Uterus (tissue), 3 donors: ENCODE measurements at regions not wholly inside any gene's neighbourhood (a gene's known extent, or its start where the extent isn't known, plus 50 kb on each side); places are given as distances from the start of the nearest gene placed in this dataset.

Experiments
- DNase-seq, 2 donors: peaks; one replicate each; pipeline ENCODE4 v3.0.0-alpha.2; 2019 to 2020
- H3K27ac ChIP-seq, 2 donors: fragments of 200-600 bp; sonication (generic); 1 replicate in 1 of 2; 2 replicates in 1 of 2; pipeline ENCODE4 v1.5.1; 2016 to 2018
- H3K27me3 ChIP-seq, 2 donors: fragments of 200-600 bp; sonication (generic); one replicate each; pipeline ENCODE4 v1.5.1; 2018 to 2019; ENCODE audit warnings: control low read depth in 1 of 2
- H3K36me3 ChIP-seq, 2 donors: fragments of 200-600 bp; sonication (generic); one replicate each; pipeline ENCODE4 v1.5.1; 2019; ENCODE audit warnings: control low read depth in 1 of 2
- H3K4me1 ChIP-seq, 2 donors: fragments of 200-600 bp; sonication (generic); one replicate each; pipeline ENCODE4 v1.5.1; 2018 to 2019; ENCODE audit warnings: control low read depth in 1 of 2
- H3K4me3 ChIP-seq, 2 donors: fragments of 200-600 bp; sonication (generic); 1 replicate in 1 of 2; 2 replicates in 1 of 2; pipeline ENCODE4 v1.5.1; 2018 to 2019; ENCODE audit warnings: mild to moderate bottlenecking in 1 of 2
- H3K9me3 ChIP-seq, 2 donors: fragments of 200-600 bp; sonication (generic); one replicate each; pipeline ENCODE4 v1.5.1; 2019; ENCODE audit warnings: control low read depth in 1 of 2
- POLR2A ChIP-seq, 2 donors: fragments of 450-650 bp; IDR thresholded peaks; one replicate each; pipeline ENCODE4 v1.6.1; 2016; ENCODE audit warnings: antibody characterized with exemption in 2 of 2, mild to moderate bottlenecking in 1 of 2, moderate library complexity in 1 of 2
- intact Hi-C: fragments of 100-400 bp; cut with DNase I; formaldehyde crosslinking; loops from one replicate; pipeline ENCODE4 v1.15.1; 2023; ENCODE audit warnings: low total_unique reads
- TF ChIP-seq, protein P1 (sequence below), 4 experiments: fragments of 200-600 bp in 2 of 4; fragments of 450-650 bp in 2 of 4; sonication (generic) in 2 of 4; IDR thresholded peaks; one replicate each; pipeline ENCODE4 v1.5.1; 2016 to 2019; ENCODE audit warnings: antibody characterized with exemption in 4 of 4, mild to moderate bottlenecking in 2 of 4, moderate library complexity in 1 of 4
- donor health status: DM: yes; HTN: yes; CAD: no.

DNA sequence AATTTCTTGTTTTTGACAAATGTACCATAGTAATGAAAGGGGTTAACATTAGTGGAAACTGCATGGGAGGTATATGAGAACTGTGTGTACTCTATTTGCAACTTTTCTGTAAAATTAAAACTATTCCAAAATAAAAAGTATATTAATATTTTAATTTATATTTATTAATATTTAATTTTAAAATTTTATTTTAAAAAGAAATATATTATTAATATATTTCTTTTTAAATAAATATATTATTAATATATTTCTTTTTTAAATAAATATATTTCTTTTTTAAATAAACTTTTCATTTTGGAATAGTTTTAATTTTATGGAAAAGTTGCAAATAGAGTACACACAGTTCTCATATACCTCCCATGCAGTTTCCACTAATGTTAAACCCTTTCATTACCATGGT is 101.1 kb upstream of the SLC7A1 start:
- Histone ChIP-seq H3K27me3 (no peaks in the 10 kb centered on the region), H3K36me3 (no peaks in the 10 kb centered on the region), H3K27ac (no peak overlapping the region), H3K4me3 (no peak overlapping the region), H3K9me3 (no peaks in the 10 kb centered on the region), H3K4me1 (no peaks in the 10 kb centered on the region)
- intact Hi-C loops, result no loop called here
- no peak for DNase-seq
- TF ChIP-seq POLR2A (IDR thresholded peaks at IDR 0.05), result no peak
- TF ChIP-seq, protein P1, sequence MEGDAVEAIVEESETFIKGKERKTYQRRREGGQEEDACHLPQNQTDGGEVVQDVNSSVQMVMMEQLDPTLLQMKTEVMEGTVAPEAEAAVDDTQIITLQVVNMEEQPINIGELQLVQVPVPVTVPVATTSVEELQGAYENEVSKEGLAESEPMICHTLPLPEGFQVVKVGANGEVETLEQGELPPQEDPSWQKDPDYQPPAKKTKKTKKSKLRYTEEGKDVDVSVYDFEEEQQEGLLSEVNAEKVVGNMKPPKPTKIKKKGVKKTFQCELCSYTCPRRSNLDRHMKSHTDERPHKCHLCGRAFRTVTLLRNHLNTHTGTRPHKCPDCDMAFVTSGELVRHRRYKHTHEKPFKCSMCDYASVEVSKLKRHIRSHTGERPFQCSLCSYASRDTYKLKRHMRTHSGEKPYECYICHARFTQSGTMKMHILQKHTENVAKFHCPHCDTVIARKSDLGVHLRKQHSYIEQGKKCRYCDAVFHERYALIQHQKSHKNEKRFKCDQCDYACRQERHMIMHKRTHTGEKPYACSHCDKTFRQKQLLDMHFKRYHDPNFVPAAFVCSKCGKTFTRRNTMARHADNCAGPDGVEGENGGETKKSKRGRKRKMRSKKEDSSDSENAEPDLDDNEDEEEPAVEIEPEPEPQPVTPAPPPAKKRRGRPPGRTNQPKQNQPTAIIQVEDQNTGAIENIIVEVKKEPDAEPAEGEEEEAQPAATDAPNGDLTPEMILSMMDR (IDR thresholded peaks at IDR 0.05), result no peak

DNA sequence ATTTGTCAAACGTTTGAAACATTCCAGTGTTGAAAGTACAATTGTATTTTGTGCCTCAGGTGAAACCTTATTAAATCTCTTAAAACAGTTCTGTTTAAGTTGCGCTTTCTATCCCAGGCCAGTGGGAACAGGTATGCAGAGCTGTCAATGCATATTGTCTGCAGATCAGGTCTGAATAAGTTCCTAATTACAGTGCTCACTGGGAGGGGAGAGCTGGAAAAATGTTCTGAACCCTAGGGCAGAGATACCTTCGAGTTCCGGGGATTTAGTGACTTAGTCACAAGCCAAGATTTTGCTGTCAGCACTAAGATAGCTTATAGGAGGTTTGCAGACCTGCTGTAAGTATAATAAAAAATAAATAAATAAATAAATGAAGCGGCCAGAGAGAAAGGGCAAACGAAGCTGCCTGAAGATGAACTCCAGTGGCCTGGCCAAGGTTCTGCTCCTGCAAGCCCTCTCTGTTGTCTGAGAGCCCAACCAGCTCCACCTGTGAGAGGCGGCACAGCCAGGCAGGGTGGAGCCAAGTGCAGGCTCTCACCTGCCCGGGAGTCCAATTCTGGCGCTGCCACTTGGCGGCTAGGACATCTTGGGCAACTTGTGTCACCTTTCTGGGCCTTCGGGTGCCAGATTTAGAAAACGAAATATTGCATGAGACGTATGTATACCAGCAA is 97.9 kb upstream of the SLC7A1 start:
- no peak for DNase-seq
- intact Hi-C loops, result loop anchor here (5.0 kb wide), 1 partner anchor 706 kb away; no protein-coding TSS in a partner anchor
- TF ChIP-seq, protein P1 (IDR thresholded peaks at IDR 0.05), result no peak
- TF ChIP-seq POLR2A (IDR thresholded peaks at IDR 0.05), result no peak
- Histone ChIP-seq H3K36me3 (no peaks in the 10 kb centered on the region), H3K4me3 (no peak overlapping the region), H3K27me3 (no peaks in the 10 kb centered on the region), H3K4me1 (no peaks in the 10 kb centered on the region), H3K9me3 (no peaks in the 10 kb centered on the region), H3K27ac (no peak overlapping the region)

DNA sequence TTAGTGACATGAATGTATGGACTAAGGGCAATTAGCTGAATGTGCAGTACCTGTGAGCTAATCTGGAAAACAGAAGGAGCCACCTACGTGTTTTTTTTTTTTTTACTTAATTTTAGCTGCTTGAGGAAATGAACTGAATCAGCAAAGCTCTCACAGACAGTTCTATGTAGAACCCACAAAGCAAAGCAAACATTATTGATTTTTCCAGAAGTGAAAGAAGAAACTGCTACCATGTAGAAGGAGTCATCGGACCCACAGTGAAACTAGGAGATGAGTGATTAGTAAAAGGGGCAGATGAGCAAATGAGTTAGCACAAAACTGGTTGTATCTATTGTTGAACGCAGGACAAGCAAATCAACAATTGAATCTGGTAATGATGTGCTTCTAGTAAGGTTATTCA is 94.1 kb upstream of the SLC7A1 start:
- no peaks in the 10 kb centered on the region for H3K4me1 ChIP-seq
- H3K36me3 ChIP-seq, result no peaks in the 10 kb centered on the region
- DNase-seq, result no peak
- H3K27ac ChIP-seq, result no peak overlapping the region
- TF ChIP-seq POLR2A (IDR thresholded peaks at IDR 0.05), result no peak
- TF ChIP-seq, protein P1 (IDR thresholded peaks at IDR 0.05), result no peak
- H3K4me3 ChIP-seq, result no peak overlapping the region
- H3K9me3 ChIP-seq, result no peaks in the 10 kb centered on the region
- intact Hi-C loops, result no loop called here
- no peaks in the 10 kb centered on the region for H3K27me3 ChIP-seq

DNA sequence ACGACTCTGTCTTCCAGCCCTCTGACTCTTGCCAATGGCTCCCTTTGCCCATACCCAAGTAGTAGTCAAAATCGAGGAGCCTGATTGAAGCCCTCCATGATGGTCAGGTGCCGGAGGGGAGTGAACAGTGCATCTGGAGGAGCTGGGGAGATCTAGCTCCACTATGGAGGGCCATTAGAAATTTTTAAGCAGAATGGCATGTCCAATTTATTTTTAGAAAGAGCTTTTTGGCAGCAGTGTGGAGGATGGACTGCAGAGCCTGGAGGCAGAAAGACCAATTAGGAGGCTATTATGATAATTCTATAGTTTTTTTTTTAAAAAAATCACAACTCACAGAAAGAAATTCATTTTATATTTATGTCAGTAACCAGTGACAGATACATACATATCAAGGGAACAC is 92.7 kb upstream of the SLC7A1 start:
- intact Hi-C loops, result no loop called here
- DNase-seq, result no peak
- Histone ChIP-seq H3K4me3 (no peak overlapping the region), H3K4me1 (no peaks in the 10 kb centered on the region), H3K36me3 (no peaks in the 10 kb centered on the region), H3K27me3 (no peaks in the 10 kb centered on the region), H3K9me3 (no peaks in the 10 kb centered on the region), H3K27ac (no peak overlapping the region)
- TF ChIP-seq POLR2A (IDR thresholded peaks at IDR 0.05), result no peak
- TF ChIP-seq, protein P1 (IDR thresholded peaks at IDR 0.05), result no peak

DNA sequence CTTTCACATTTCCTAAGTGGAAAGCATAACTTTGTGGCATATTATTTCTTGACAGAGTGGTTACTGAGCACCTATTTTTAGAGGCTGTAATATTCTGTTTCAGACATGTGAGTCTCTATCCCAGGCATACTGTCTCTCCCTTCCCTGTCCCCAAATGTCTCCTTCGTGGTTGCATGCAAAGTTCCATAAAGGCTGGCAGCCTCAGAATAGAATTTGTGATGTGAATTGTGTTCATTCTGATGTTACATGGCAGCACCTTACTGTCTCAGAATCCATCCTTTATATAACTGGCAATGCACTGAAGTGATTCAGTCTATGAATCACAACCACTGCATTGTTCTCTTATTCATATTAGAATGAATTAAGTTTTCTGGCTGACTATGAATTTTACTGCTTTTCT is 89.0 kb upstream of the SLC7A1 start:
- H3K36me3 ChIP-seq, result no peaks in the 10 kb centered on the region
- TF ChIP-seq, protein P1 (IDR thresholded peaks at IDR 0.05), result no peak
- no peak for TF ChIP-seq POLR2A (IDR thresholded peaks at IDR 0.05)
- intact Hi-C loops, result no loop called here

More for the DNA sequence above, 89.0 kb upstream of the SLC7A1 start:
- DNase-seq, result no peak
- H3K4me3 ChIP-seq, result no peak overlapping the region
- no peaks in the 10 kb centered on the region for H3K4me1 ChIP-seq
- no peaks in the 10 kb centered on the region for H3K27me3 ChIP-seq
- H3K27ac ChIP-seq, result no peak overlapping the region
- H3K9me3 ChIP-seq, result no peaks in the 10 kb centered on the region
